A549 (cell line): ENCODE measurements at regions not wholly inside any gene's neighbourhood (a gene's known extent, or its start where the extent isn't known, plus 50 kb on each side); places are given as distances from the start of the nearest gene placed in this dataset.

Experiments
- ATAC-seq, 2 experiments: fragments of 200-7000 bp in 1 of 2; fragments of >200 bp in 1 of 2; cut with Nextera tagmentation in 1 of 2; cut with Tn5 transposase in 1 of 2; 3 replicates each; pipeline versions ENCODE4 v1.8.0 to v1.9.1; 2018 to 2020; ENCODE audit warnings: mild to moderate bottlenecking in 1 of 2, moderate library complexity in 1 of 2
- CTCF ChIA-PET: fragments of 300-600 bp; sonication (Branson Sonifier 250); formaldehyde crosslinking; extraction: SDS; loops from one replicate; lab custom pipeline; 2021; ENCODE audit warnings: antibody characterized with exemption, inconsistent platforms; lab: Yijun Ruan, JAX
- POLR2A ChIA-PET: fragments of 350-600 bp; formaldehyde crosslinking; extraction: SDS; loops from one replicate; lab custom pipeline; 2021; ENCODE audit warnings: antibody characterized with exemption, inconsistent platforms; lab: Yijun Ruan, JAX
- DNase-seq, 2 experiments: peaks; one replicate each; pipeline versions ENCODE4 v3.0.0 to v3.0.0-alpha.2; 2011 to 2016; ENCODE audit warnings: low read depth in 1 of 2, low spot score in 1 of 2
- FAIRE-seq: peaks from 2 replicates; lab custom pipeline; 2011; peaks lifted over from hg19 to GRCh38; lab: Jason Lieb, UNC
- H3K27ac ChIP-seq, 2 experiments: fragments of >200 bp; sonication (Bioruptor Twin); formaldehyde crosslinking; 3 replicates each; pipeline ENCODE4 v1.5.1; 2016 to 2017
- H3K4me1 ChIP-seq: fragments of >200 bp; sonication (Bioruptor Twin); formaldehyde crosslinking; 3 replicates; pipeline ENCODE4 v1.6.1; 2016
- H3K4me2 ChIP-seq: fragments of >200 bp; sonication (Bioruptor Twin); formaldehyde crosslinking; 3 replicates; pipeline ENCODE4 v1.6.1; 2016
- H3K4me3 ChIP-seq: fragments of >200 bp; sonication (Bioruptor Twin); formaldehyde crosslinking; 3 replicates; pipeline ENCODE4 v1.5.1; 2016
- H3K9me3 ChIP-seq: fragments of >200 bp; sonication (Bioruptor Twin); formaldehyde crosslinking; 3 replicates; pipeline ENCODE4 v1.6.1; 2016
- CBX8 ChIP-seq: fragments of 200-600 bp; sonication (generic); IDR thresholded peaks from 2 replicates; pipeline ENCODE4 v1.6.1; 2016
- CEBPB ChIP-seq, 2 experiments: fragments of >200 bp in 1 of 2; sonication (Bioruptor Twin) in 1 of 2; formaldehyde crosslinking in 1 of 2; IDR thresholded peaks; 2 replicates each; pipeline ENCODE4 v1.6.1; 2012 to 2016
- CHD2 ChIP-seq: fragments of 150-350 bp; IDR thresholded peaks from 2 replicates; pipeline ENCODE4 v1.6.1; 2014; ENCODE audit warnings: low read length; ENCODE audit not compliant: partially characterized antibody
- CHD4 ChIP-seq: fragments of 200-600 bp; sonication (generic); IDR thresholded peaks from 2 replicates; pipeline ENCODE4 v1.6.1; 2016; ENCODE audit warnings: antibody characterized with exemption, mild to moderate bottlenecking, borderline replicate concordance
- EHMT2 ChIP-seq: fragments of 200-600 bp; sonication (generic); IDR thresholded peaks from 2 replicates; pipeline ENCODE4 v1.6.1; 2016; ENCODE audit warnings: antibody characterized with exemption, low read depth, mild to moderate bottlenecking, moderate library complexity
- FOSL2 ChIP-seq, 2 experiments: fragments of 450-650 bp in 1 of 2; fragments of >200 bp in 1 of 2; sonication (Bioruptor Twin) in 1 of 2; formaldehyde crosslinking; IDR thresholded peaks; 2 replicates each; pipeline versions ENCODE4 v1.5.0 to v1.6.1; 2016 to 2020; ENCODE audit warnings: mild to moderate bottlenecking in 1 of 2, moderate library complexity in 1 of 2
- HEYL ChIP-seq: fragments of 250-450 bp; sonication (Bioruptor Pico); IDR thresholded peaks from 2 replicates; pipeline ENCODE4 v1.8.0; 2021; ENCODE audit warnings: mild to moderate bottlenecking, moderate library complexity
- HOXA7 ChIP-seq: fragments of 250-450 bp; sonication (Bioruptor Pico); IDR thresholded peaks from 2 replicates; pipeline ENCODE4 v1.5.0; 2020; ENCODE audit warnings: mild to moderate bottlenecking, moderate library complexity
- JUNB ChIP-seq: fragments of >200 bp; sonication (Bioruptor Twin); formaldehyde crosslinking; IDR thresholded peaks from 2 replicates; pipeline ENCODE4 v1.6.1; 2016
- MAFK ChIP-seq: fragments of 450-650 bp; IDR thresholded peaks from 2 replicates; pipeline ENCODE4 v1.6.1; 2014; ENCODE audit not compliant: partially characterized antibody
- MAZ ChIP-seq: fragments of 150-350 bp; IDR thresholded peaks from 2 replicates; pipeline ENCODE4 v1.6.1; 2014; ENCODE audit warnings: antibody characterized with exemption, low read depth, low read length, borderline replicate concordance
- MYC ChIP-seq: IDR thresholded peaks from 2 replicates; pipeline ENCODE4 v1.6.1; 2012; ENCODE audit warnings: mild to moderate bottlenecking, inconsistent platforms, low read length, improper control_type of control experiment, borderline replicate concordance
- NPAS2 ChIP-seq: fragments of 250-450 bp; sonication (Bioruptor Pico); IDR thresholded peaks from 2 replicates; pipeline ENCODE4 v1.8.0; 2022; ENCODE audit warnings: mild to moderate bottlenecking, moderate library complexity, borderline replicate concordance
- PHF8 ChIP-seq: fragments of 200-600 bp; sonication (generic); IDR thresholded peaks from 2 replicates; pipeline ENCODE4 v1.6.1; 2016; ENCODE audit warnings: low read depth, mild to moderate bottlenecking, antibody characterized with exemption, moderate library complexity, borderline replicate concordance
- POLR2A ChIP-seq: IDR thresholded peaks from 2 replicates; pipeline ENCODE4 v1.6.1; 2012; ENCODE audit warnings: mild to moderate bottlenecking, low read length
- RAD21 ChIP-seq, 2 experiments: fragments of >200 bp in 1 of 2; sonication (Bioruptor Twin) in 1 of 2; formaldehyde crosslinking in 1 of 2; IDR thresholded peaks in 1 of 2; conservative IDR thresholded peaks in 1 of 2; 2 replicates in 1 of 2; 3 replicates in 1 of 2; pipeline ENCODE4 v1.6.1; 2012 to 2018; ENCODE audit warnings: inconsistent platforms in 1 of 2
- SMC3 ChIP-seq: fragments of >200 bp; sonication (Bioruptor Twin); formaldehyde crosslinking; IDR thresholded peaks from 3 replicates; pipeline ENCODE4 v1.6.1; 2018; ENCODE audit warnings: inconsistent platforms
- TFCP2L1 ChIP-seq: fragments of 250-450 bp; sonication (Bioruptor Pico); IDR thresholded peaks from 2 replicates; pipeline ENCODE4 v1.5.0; 2021; ENCODE audit warnings: mild to moderate bottlenecking
- TP53 ChIP-seq: fragments of 250-450 bp; sonication (Bioruptor Pico); IDR thresholded peaks from 2 replicates; pipeline ENCODE4 v1.5.0; 2021; ENCODE audit warnings: mild to moderate bottlenecking, moderate library complexity
- WGBS: methylation state at CpG from one replicate; pipeline ENCODE4 v1.1.6; 2017; ENCODE audit errors: missing lambda C conversion rate; 5-methylcytosine and 5-hydroxymethylcytosine counted together
- TF ChIP-seq, protein P1 (sequence below): fragments of >200 bp; sonication (Bioruptor Twin); formaldehyde crosslinking; IDR thresholded peaks from 2 replicates; pipeline ENCODE4 v1.6.1; 2016
- TF ChIP-seq, protein P2 (sequence below): IDR thresholded peaks from 2 replicates; pipeline ENCODE4 v1.6.1; 2012
- TF ChIP-seq, protein P3 (sequence below): fragments of 250-450 bp; sonication (Bioruptor Pico); IDR thresholded peaks from 2 replicates; pipeline ENCODE4 v1.5.0; 2020; ENCODE audit warnings: low read depth, mild to moderate bottlenecking, moderate library complexity
- TF ChIP-seq, protein P4 (sequence below): IDR thresholded peaks from 2 replicates; pipeline ENCODE4 v1.6.1; 2012; ENCODE audit warnings: low read depth, borderline replicate concordance

DNA sequence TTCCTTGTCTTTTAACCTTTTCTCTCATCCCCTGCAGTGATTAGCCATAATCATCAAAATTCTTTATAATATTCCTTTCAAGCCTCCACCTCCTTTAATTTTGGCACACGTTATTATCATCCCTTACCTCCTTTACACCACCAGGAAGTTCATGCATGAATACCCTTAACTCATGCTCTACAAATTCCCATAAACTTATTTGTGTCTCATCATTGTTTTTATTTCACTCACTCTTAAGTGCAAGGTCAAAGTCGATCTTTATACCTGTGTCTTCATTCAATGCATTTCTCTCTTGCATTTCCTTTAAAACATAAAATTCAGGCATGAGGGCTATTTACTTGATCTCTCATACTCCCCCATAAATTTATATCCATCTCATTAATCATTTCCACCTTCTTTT is 1064.6 kb upstream of the CADM2 start:
- POLR2A ChIA-PET, result no interaction called here
- FAIRE-seq, result no peak
- WGBS, result 0% methylated on average over 2 of the region's 2 CpGs
- no peak for TF ChIP-seq NPAS2 (CRISPR knock-in tag)
- TF ChIP-seq MAZ, result no peak
- no peak for TF ChIP-seq CEBPB (IDR thresholded peaks at IDR 0.05)
- no peak for TF ChIP-seq RAD21 (conservative IDR thresholded peaks at IDR 0.05 in 1 of 2, IDR thresholded peaks at IDR 0.05 in 1 of 2)
- TF ChIP-seq, protein P1, sequence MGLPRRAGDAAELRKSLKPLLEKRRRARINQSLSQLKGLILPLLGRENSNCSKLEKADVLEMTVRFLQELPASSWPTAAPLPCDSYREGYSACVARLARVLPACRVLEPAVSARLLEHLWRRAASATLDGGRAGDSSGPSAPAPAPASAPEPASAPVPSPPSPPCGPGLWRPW, result no peak
- no peak for TF ChIP-seq EHMT2
- TF ChIP-seq SMC3, result no peak
- no peak for TF ChIP-seq CHD2
- TF ChIP-seq, protein P2, sequence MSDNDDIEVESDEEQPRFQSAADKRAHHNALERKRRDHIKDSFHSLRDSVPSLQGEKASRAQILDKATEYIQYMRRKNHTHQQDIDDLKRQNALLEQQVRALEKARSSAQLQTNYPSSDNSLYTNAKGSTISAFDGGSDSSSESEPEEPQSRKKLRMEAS, result no peak
- TF ChIP-seq, protein P3, sequence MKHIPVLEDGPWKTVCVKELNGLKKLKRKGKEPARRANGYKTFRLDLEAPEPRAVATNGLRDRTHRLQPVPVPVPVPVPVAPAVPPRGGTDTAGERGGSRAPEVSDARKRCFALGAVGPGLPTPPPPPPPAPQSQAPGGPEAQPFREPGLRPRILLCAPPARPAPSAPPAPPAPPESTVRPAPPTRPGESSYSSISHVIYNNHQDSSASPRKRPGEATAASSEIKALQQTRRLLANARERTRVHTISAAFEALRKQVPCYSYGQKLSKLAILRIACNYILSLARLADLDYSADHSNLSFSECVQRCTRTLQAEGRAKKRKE, result no peak
- no peak for TF ChIP-seq CHD4
- TF ChIP-seq MYC, result no peak
- no peak for TF ChIP-seq MAFK
- no peak for TF ChIP-seq POLR2A
- no peak for TF ChIP-seq JUNB
- no peak for TF ChIP-seq HEYL
- no peak for TF ChIP-seq PHF8
- TF ChIP-seq TP53, result no peak
- no peak for TF ChIP-seq HOXA7
- TF ChIP-seq CBX8, result no peak
- TF ChIP-seq, all 56 proteins: peak for 0
- Histone ChIP-seq H3K27ac (no peak overlapping the region), H3K4me3 (no peak overlapping the region), H3K4me2 (no peak overlapping the region), H3K9me3 (no peaks in the 10 kb centered on the region), H3K4me1 (no peaks in the 10 kb centered on the region)
- CTCF ChIA-PET, result no interaction called here
- DNase-seq (no peak), ATAC-seq (no peak)

DNA sequence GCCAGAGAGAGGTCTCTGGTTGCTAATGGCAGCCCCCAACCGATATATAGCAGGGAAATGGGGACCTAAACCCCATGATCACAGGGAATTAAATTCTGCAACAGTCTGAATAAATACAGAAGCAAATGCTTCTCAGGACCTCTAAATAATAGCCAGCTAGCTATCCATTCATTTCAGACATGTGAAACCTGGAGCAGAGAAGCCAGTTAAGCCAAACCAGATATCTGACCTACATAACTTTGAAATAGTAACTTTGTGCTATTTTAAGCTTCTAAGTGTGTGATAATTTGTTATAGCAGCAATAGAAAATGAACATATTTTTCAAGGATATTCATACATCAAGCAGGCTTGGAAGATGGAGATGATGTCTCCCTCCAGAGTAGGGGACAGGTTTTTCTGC is 1062.9 kb upstream of the CADM2 start:
- no peak for FAIRE-seq
- Histone ChIP-seq H3K4me1 (no peaks in the 10 kb centered on the region), H3K4me2 (no peak overlapping the region), H3K27ac (no peak overlapping the region), H3K9me3 (no peaks in the 10 kb centered on the region), H3K4me3 (no peak overlapping the region)
- no peak for DNase-seq
- 0% methylated on average over 1 of the region's 1 CpG for WGBS
- ChIA-PET CTCF (no interaction called here), POLR2A (no interaction called here)
- TF ChIP-seq FOSL2 (IDR thresholded peaks at IDR 0.05) (no peak), FOSL2 (CRISPR knock-in tag; IDR thresholded peaks at IDR 0.05) (no peak), PHF8 (no peak), TFCP2L1 (CRISPR knock-in tag) (no peak), SMC3 (no peak), CHD4 (no peak)
- TF ChIP-seq, protein P4, sequence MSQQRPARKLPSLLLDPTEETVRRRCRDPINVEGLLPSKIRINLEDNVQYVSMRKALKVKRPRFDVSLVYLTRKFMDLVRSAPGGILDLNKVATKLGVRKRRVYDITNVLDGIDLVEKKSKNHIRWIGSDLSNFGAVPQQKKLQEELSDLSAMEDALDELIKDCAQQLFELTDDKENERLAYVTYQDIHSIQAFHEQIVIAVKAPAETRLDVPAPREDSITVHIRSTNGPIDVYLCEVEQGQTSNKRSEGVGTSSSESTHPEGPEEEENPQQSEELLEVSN, result no peak
- TF ChIP-seq, protein P1, result no peak
- TF ChIP-seq, protein P2, result no peak
- TF ChIP-seq, all 56 proteins: peak for 0
- no peak for ATAC-seq
